ENCODE measurements at regions not wholly inside any gene's neighbourhood (a gene's known extent, or its start where the extent isn't known, plus 50 kb on each side); places are given as distances from the start of the nearest gene placed in this dataset.

DNA sequence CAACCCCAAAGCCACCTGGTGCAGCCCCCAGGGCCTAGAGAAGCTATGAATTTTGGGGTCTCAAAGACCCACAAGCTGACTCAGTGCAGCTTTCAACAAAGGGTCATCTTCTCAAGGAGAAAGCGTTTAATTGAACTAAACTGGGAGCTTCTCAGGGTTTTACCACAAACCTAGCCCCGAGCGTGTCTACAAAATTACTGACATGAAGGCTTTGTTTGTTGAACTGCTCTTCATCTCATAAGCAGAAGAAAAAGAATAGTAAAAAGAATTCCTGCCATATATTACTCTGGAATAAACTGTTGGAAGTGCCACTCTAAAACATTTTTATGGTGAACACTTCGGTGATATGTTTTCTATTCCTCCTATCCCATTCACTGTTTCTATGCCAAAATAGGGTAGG lies 50.8 kb upstream of the INCENP start:
- no peak for DNase-seq (ENCODE audit: low read depth)

DNA sequence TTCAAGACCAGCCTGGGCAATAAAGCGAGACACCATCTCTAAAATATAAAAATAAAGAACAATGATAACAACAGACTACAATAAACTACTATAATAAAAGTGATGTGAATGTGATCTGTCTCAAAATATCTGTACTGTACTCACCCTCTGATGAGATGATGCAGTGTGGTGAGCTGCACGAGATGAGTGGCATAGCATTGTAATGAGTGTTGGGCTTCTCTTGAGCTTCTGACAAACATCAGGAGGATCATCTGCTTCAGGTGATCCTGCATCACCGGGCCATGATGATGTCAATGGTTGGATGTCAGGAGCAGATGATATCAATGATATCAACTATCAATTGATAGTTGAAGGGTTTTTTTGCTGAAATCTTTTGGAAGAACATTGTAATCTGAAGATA lies 52.4 kb upstream of the INCENP start:
- no peak for DNase-seq (ENCODE audit: low read depth)

GRCh38 chr11:62069986-62070919 lies 53.6 kb upstream of the INCENP start:
- no peak for DNase-seq (ENCODE audit: low read depth)

- no peak for DNase-seq (ENCODE audit: low read depth)
Observed at GRCh38 chr11:62069374-62069773, 54.4 kb upstream of the INCENP start.

- DNase-seq (ENCODE audit: low read depth): no peak
Observed at GRCh38 chr11:62068730-62069129, 55.1 kb upstream of the INCENP start.

DNA sequence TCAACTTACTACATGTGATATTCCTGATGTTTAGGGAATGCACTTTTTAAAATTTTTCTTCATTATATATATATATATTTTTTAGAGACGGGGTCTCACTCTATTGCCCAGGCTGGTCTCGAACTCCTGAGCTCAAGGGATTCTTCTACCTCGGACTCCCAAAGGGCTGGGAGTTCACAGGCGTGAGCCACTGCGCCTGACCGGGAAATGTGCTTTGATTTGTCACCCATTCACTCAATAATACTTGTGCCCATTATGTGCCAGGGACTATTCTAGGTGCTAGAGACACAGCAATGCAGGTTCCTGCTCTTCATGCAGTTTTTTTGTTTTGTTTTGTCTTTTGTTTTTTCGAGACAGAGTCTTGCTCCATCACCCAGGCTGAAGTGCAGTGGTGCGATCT lies 56.1 kb upstream of the INCENP start:
- DNase-seq (ENCODE audit: low read depth): no peak

DNA sequence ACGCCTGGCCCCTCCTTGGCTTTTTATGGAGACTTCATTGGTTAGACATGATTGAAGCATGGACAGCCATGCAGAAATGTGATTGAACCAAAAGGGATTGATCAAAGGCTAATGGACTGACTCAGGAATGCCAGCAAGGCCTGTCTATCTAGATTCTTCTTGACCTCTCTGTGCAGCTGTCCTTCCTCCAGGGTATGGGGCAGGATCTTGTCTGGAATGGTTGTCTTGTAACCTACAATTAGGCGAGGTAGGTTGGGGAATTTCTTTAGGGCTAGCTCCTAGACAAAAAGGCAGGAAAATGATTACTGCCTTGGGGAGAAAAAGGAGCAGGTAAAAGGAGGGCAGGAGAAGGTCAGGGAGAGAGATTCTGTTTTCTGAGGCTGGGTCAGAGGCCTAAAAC lies 59.6 kb upstream of the INCENP start:
- no peak for DNase-seq (ENCODE audit: low read depth)

- no peak for DNase-seq (ENCODE audit: low read depth)
Observed at GRCh38 chr11:62062223-62062861, 61.5 kb upstream of the INCENP start.

- no peak for DNase-seq (ENCODE audit: low read depth)
Observed at GRCh38 chr11:62061356-62062222, 62.2 kb upstream of the INCENP start.

GRCh38 chr11:62057069-62057468 lies 66.7 kb upstream of the INCENP start:
- DNase-seq (ENCODE audit: low read depth): no peak

GRCh38 chr11:62055970-62056369 lies 67.8 kb upstream of the INCENP start:
- DNase-seq (ENCODE audit: low read depth): no peak

GRCh38 chr11:62054484-62055121 lies 69.2 kb upstream of the INCENP start:
- DNase-seq (ENCODE audit: low read depth): no peak

- DNase-seq (ENCODE audit: low read depth): no peak
Observed at GRCh38 chr11:62054081-62054480, 69.7 kb upstream of the INCENP start.

DNA sequence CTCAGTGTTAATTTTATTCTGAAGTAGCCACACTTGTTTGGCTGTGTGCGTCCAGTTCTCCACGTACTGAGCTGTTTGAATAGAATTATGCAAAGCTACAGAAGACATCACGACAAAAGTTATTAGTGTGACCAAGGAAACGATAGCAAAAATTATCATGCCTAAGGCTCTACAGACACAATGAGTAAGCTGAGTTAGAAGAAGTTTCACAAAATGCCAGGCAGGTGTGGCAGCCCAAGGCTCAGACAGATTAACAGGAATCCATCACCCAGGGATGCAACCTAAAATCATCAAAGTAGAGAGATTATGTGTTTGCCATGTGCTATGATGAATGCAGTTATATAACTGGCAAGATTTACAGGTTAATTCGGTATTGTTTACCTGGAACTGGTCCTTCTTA lies 73.1 kb upstream of the INCENP start:
- DNase-seq (ENCODE audit: low read depth): no peak

DNA sequence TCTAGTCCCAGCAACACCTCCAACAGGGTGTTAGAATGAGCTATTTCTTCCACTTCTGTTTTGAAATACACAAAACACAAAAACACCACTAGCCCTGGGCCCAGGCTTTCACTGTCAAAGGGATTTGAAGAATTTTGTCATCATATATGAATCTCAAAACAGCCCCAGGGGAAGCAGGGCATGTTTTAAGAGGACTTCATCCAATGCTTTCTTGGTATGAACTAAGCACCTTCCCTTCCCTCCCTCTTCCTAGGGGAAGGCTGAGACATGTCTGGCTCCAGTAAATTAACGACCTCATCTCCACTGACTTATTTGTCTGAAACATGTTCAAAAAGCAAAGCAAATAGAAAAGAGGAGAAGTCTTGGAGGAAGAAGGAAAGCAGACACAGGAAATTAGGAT lies 75.7 kb upstream of the INCENP start:
- DNase-seq (ENCODE audit: low read depth): no peak

GRCh38 chr11:62046568-62047100 lies 77.2 kb upstream of the INCENP start:
- DNase-seq (ENCODE audit: low read depth): no peak

GRCh38 chr11:62044639-62045121 lies 77.2 kb upstream of the FTH1 start:
- no peak for DNase-seq (ENCODE audit: low read depth)

GRCh38 chr11:62035293-62035692 lies 67.9 kb upstream of the FTH1 start:
- no peak for DNase-seq (ENCODE audit: low read depth)

DNA sequence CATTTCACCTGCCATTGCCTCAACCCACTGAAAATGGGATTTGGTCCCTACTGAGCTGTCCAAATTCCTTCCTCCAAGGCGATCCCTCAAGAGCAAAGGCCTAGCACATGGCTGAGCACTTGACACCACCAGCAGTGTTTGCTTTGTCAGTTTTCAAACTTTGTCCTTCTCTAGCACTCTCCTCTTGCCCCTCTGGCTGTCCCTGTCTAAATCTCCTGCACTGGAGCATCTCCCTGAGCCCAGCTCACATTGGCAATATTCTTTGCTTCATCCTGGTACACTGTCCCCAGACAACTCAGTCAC lies 66.6 kb upstream of the FTH1 start:
- DNase-seq (ENCODE audit: low read depth): no peak

DNA sequence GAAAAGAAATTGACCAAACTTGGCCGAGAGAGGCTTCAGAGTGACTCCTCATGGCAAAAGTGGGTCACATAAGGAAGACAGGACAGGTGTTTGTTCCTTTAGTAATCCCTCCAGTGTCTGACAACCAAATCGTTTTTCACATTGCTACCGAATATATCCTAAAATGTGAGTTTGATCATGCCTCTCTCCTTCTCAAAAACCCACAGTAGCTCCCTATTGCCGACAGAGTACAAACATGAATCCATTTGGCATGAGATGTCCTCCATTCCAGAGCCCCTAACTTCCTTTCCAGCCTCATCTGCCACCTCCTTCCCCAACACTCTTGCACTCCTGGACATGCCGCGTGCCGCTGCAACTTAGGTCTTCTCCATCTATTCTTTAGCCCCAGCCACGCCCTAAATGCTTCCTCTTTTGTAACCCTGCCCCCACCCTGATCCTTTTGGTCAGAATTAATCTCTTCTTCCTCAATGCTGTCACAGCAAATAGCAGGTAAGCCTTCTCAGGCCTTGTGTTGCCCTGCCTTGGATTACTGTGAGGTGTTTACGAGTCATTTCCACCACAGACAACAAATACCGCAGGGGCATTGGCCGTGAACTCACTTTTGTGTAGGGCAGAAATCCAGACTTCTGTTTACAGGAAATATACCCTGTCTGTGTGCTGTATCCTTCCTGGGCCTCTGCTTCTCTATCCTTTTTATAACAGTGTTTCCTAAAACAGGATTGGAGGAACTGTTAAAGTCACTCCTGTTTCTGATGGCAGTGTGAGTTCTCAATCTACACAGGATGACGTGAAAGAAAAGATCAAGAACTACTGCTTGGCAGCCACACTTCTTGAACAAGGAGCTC lies 66.0 kb upstream of the FTH1 start:
- DNase-seq (ENCODE audit: low read depth): no peak
